ENCODE measurements at regions not wholly inside any gene's neighbourhood (a gene's known extent, or its start where the extent isn't known, plus 50 kb on each side); places are given as distances from the start of the nearest gene placed in this dataset.

- POLR2A ChIA-PET: no interaction called here
- no peaks in the 10 kb centered on the region for H3K36me3 ChIP-seq (replicated peaks in 1 of 2; ENCODE audit: control insufficient read depth in 1 of 2, insufficient read depth in 2 of 2, low read length in 2 of 2)
- no peak overlapping the region for H3K4me3 ChIP-seq (replicated peaks in 1 of 3; ENCODE audit: insufficient read depth in 1 of 3, low read depth in 2 of 3, low read length in 3 of 3)
- H2AFZ ChIP-seq (ENCODE audit: low read length): no peak overlapping the region
- DNase-seq (ENCODE audit: low spot score) (no peak), FAIRE-seq (no peak), ATAC-seq (no peak)
- TF ChIP-seq ZNF276 (CRISPR knock-in tag; IDR thresholded peaks at IDR 0.05; ENCODE audit: low read depth) (no peak), ARID2 (CRISPR knock-in tag; IDR thresholded peaks at IDR 0.05; ENCODE audit: borderline replicate concordance) (no peak), ZSCAN31 (CRISPR knock-in tag; IDR thresholded peaks at IDR 0.05; ENCODE audit: low read depth) (no peak), ZBTB39 (CRISPR knock-in tag; IDR thresholded peaks at IDR 0.05) (no peak), ZBTB37 (CRISPR knock-in tag; IDR thresholded peaks at IDR 0.05) (no peak), PHB2 (IDR thresholded peaks at IDR 0.05; ENCODE audit: partially characterized antibody) (no peak), ZFY (CRISPR knock-in tag; IDR thresholded peaks at IDR 0.05) (no peak), ELF3 (CRISPR knock-in tag; IDR thresholded peaks at IDR 0.05) (no peak), DZIP1 (CRISPR knock-in tag; IDR thresholded peaks at IDR 0.05) (no peak), ZNF337 (CRISPR knock-in tag; IDR thresholded peaks at IDR 0.05; ENCODE audit: borderline replicate concordance, low read depth) (no peak), SP5 (CRISPR knock-in tag; IDR thresholded peaks at IDR 0.05; ENCODE audit: borderline replicate concordance, low read depth) (no peak), ZSCAN29 (CRISPR knock-in tag; conservative IDR thresholded peaks at IDR 0.05) (no peak), MAFG (CRISPR knock-in tag; IDR thresholded peaks at IDR 0.05) (no peak), TFAP4 (IDR thresholded peaks at IDR 0.05; ENCODE audit: borderline replicate concordance, low read depth) (no peak), ISX (CRISPR knock-in tag; conservative IDR thresholded peaks at IDR 0.05) (no peak)
- no peaks in the 10 kb centered on the region for H3K9me3 ChIP-seq (ENCODE audit: low read length)
- H3K4me1 ChIP-seq (ENCODE audit: insufficient read depth, low read length): no peaks in the 10 kb centered on the region
- no peaks in the 10 kb centered on the region for H4K20me1 ChIP-seq (ENCODE audit: insufficient read depth, low read length)
- WGBS (ENCODE audit: low lambda C conversion rate): 40% methylated on average over 13 of the region's 13 CpGs
- CTCF ChIA-PET (ENCODE audit: low intra/inter-chr PET ratio, low total read pairs): no interaction called here
- no peaks in the 10 kb centered on the region for H3K79me2 ChIP-seq (ENCODE audit: insufficient read depth, low read length)
- peaks cover 8 to 42% of the 10 kb centered on the region in 2 experiments; a peak in 4 of 5 replicates for H3K27me3 ChIP-seq (ENCODE audit: control insufficient read depth in 1 of 2, insufficient read depth in 2 of 2, low read length in 2 of 2)
- no TSS peak for BruUV-seq (replicated peaks)
- in situ Hi-C loops (cut with HindIII; ENCODE audit: extremely low pct_ligation_motif_present, low pct_unique_long_range_greater_than_20kb): no loop called here
- intact Hi-C loops (cut with micrococcal nuclease; ENCODE audit: unreplicated experiment): no loop called here
- H3K27ac ChIP-seq (ENCODE audit: extremely low read length, insufficient read depth, low read length): no peak overlapping the region
- no peak overlapping the region for H3K4me2 ChIP-seq (ENCODE audit: low read depth, low read length)
- no peak overlapping the region for H3K9ac ChIP-seq (ENCODE audit: insufficient read depth, low read depth, low read length)
Observed at GRCh38 chr14:105878554-105878953, 352.2 kb downstream of the TMEM121 start.

All from HepG2 (cell line).